Dedifferentiated amniotic fluid mesenchymal stem cell (primary cell): ENCODE measurements at regions not wholly inside any gene's neighbourhood (a gene's known extent, or its start where the extent isn't known, plus 50 kb on each side); places are given as distances from the start of the nearest gene placed in this dataset.
"Not testable (repeated sequence)": the region's sequence is repeated elsewhere in the genome, so short reads cannot be mapped to it uniquely, and the experiment has no call there.

ENCODE experiments used
- DNase-seq: peaks from one replicate; pipeline ENCODE4 v3.0.0-alpha.2; 2016; ENCODE audit errors: extremely low spot score

- no peak for DNase-seq
Measured at GRCh38 chr7:16369855-16370254, 51.5 kb downstream of the CRPPA start.

DNA sequence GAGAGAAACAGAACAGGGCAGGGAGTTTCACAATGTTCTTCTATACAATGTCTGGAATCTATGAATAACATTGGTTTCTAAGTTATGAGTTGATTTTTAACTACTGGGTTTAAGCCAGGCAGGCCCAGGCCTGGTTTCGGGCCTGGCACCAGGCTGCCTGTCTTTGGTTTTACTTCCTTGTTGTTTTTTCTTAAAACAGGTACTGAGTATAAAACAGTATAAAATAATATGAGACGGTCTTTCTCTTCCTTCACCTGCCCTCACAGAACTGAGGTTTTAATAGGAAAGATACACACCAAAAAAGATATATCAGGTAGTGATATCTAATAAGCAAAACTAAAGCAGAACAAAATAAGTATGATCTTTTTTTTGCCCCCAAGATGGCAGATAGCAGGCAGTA lies 52.0 kb downstream of the CRPPA start:
- not testable (repeated sequence) for DNase-seq

- DNase-seq: no peak
Measured at GRCh38 chr7:16368885-16369284, 52.5 kb downstream of the CRPPA start.

DNA sequence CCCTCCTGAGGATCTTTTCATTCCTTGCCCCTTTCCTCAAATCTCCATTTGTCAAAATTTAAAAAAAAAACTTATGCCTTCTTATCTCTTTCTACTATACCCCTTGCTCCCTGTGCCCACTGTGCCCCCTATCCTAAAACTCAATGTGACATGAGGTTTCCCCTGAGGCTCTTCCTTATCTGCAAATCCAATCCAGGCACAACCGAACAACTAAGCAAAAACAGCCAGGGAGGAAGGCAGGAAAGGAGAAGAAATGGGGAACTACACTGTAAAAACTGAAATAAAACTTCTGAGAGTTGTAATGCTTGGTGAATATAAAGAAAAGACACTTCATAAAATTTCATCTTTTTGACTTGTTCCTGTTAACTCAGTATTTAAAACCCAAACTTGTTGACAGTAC lies 54.2 kb downstream of the CRPPA start:
- no peak for DNase-seq

- no peak for DNase-seq
Measured at GRCh38 chr7:16365952-16366351, 55.4 kb downstream of the CRPPA start.

DNA sequence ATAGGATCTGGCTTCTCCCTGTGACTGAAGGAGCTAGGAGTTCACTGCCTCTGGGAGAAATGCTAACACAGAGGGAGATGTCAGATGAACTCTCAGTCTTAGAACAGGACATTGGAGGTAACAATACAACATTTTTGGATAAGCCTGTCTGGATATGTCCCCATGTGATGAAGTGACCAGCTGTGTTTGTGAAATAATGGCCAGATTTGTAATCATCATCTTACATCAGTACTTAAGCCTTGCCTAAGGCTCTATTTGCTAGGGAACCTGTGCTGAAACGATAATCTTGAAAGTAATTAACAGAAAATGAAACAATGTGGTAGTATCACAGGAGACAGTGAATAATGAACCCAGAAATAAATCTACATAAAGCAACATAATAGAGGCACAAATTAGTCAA lies 56.2 kb downstream of the CRPPA start:
- DNase-seq: no peak

DNA sequence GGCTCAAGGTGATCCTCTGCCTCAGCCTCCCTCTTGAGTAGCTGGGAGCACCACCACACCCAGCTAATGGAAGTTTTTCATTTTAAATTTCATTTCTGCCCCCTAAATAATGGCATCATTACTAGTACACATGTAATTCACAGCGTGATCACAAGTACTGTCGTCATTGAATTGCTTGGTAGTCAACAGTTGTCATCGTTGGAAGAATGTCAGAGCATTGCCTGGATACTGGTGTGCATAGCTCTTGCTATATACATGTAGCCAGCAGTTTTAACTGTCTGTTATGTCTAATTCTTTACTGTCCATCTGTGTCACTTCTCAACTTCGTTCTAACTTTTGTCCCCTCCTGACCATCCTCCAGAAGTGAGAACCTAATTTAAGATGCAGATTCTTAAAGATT lies 62.1 kb downstream of the CRPPA start:
- no peak for DNase-seq

- no peak for DNase-seq
Measured at GRCh38 chr7:16357921-16358320, 63.4 kb downstream of the CRPPA start.

DNA sequence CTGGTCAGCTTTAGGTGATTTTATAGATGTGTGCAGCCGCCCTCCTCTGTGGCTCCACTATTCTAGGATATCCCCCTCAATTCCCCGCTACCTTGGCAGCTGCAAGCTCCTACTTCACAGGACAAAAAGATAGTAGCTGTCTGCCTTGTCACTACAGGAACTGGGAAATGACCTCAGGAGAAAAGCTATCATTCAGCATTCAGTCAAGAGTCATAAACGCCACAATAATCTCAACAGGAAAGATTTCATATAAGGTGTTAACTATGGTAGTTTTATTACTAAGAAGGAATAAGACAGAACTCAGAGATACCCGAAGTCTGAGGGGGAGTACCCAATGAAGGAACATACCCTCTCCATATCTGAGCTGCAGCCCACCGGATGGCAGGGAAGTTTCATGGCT lies 63.9 kb downstream of the CRPPA start:
- no peak for DNase-seq

DNA sequence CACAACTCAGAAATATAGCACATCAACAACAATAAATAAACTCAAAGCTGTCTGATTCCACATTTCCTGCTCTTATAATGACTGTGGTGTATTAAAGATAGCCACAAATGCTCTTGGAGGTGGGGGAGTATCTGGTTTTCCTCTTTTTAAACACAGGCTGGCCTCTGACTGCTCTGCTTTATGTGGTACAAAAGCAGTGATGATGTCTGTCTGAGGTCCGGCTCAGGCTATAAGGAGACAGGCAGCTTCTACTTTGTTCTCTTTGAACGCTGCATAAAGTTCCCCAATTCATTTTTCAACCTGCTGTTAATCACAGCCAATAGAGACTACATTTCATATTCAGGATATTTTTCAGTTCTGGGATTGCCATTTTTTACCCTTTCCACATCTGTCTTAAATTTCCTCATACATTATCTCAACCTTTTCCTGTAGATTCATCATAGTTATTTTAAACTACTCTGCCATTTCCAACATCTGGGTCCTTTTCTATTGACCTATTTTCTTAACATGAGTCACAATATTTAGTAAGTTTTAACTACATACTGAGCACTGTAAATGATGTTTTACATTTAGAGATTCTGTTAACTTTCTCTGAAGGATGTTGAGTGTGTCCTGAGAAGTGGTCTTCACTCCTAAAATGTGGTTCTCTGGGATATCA lies 64.9 kb downstream of the CRPPA start:
- DNase-seq: peak; percentile 58

DNA sequence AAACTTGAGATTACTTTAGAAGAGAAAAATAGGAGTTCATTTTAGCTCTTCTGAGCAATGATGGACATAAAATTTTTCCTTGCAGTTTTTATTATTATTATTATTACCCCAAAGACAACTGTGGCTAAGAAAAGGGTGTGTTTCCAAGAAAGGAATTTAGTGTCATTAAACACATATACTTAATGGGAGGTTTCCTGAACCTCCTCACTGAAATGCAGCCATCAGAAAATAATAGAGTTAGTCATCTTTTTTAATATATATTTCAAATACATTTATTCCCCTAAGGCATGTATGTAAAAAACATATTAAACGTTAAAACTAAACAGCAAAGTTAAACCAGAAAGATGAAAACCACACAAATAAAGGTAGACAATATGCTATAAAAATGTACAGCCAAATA lies 66.8 kb downstream of the CRPPA start:
- no peak for DNase-seq

- DNase-seq: no peak
Measured at GRCh38 chr7:16353226-16353625, 68.1 kb downstream of the CRPPA start.

DNA sequence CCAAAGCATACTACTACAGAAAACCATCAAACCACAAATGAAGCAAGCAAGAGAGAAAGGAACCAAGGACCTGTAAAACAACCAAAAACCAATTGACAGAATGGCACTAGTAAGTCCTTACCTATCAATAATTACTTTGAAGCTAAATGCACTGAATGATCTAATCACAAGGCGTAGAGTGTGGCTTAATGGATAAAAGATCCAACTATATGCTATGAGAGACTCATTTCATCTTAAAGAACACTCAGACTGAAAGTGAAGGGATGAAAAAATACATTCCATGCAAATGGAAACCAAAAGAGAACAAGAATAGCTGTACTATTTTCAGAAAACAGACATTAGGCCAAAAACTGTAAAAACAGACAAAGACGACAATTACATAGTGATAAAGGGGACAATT lies 70.7 kb downstream of the CRPPA start:
- no peak for DNase-seq

DNA sequence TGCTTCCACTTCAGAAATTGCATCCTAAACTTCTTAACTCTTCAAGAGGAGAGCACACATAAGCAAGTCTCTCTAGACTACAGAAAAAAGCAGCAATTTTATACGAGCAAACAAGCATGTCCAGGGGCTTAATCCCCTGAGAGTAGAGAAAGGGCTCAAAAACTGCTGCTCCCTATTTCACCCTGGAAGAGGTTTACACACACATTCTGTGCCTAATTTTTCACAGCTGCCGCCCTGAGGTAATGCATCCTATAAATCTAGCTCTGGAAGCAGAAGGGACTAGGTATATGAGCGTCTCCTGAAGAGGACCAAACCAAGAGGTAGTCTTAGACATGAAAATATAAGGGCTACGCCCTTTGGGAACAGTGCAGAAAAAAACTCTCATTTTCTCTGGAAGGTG lies 73.1 kb downstream of the CRPPA start:
- DNase-seq: no peak

DNA sequence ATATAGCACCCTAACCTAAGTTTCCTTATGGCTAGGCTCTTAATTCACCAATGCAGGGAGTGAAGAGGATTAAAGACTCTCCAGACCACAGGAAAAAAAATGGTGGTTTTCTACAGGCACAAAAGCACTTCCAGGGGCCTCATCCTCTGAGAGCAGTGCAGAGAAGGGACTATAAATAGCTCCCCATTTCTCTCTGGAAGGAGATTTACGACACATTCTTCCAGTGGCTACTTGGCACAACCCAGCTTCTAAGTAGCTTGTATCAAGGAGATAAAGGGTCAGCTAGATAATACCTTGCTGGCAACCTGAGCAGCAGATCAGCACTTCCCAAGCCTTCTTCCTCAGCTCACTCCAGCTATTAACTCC lies 73.5 kb downstream of the CRPPA start:
- DNase-seq: no peak

GRCh38 chr7:16347066-16347826 lies 74.1 kb downstream of the CRPPA start:
- DNase-seq: no peak

- peak; percentile 66 for DNase-seq
Measured at GRCh38 chr7:16345979-16346958, 75.1 kb downstream of the CRPPA start.

GRCh38 chr7:16344927-16345326 lies 76.4 kb downstream of the CRPPA start:
- no peak for DNase-seq

DNA sequence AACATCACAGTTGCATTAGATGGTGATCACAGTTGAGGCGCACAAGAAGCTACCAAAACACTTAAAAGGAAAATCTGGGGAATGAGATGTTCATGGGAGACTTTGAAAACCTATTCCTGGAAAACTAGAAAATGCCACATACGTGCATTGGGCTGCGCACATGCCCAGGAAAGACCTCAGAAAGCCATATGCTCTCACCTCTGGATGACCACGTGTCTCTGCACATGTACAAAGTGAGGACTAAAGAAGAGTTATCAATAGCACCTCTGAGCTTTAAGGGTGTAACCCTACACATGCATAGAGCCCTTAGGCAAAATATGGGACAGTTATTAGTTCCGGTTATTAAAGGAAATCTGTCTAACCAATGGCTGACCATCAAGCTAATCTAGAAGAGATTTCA lies 77.7 kb downstream of the CRPPA start:
- no peak for DNase-seq

DNA sequence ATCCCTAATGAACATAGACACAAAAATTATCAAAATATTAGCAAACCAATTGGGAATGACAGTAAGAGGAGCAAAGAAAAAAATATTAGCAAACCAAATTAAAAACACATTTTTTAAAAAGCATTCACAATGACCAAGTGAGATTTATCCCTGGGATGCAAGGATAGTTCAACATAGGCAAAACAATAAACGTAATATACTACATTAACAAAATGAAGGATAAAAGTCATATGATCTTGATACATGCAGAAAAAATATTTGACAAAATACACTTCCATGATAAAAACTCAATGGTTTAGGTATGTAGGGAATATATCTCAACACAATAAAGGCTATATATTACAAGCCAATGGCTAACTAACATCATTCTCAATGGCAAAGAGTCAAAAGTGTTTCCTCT lies 83.3 kb downstream of the CRPPA start:
- DNase-seq: no peak

DNA sequence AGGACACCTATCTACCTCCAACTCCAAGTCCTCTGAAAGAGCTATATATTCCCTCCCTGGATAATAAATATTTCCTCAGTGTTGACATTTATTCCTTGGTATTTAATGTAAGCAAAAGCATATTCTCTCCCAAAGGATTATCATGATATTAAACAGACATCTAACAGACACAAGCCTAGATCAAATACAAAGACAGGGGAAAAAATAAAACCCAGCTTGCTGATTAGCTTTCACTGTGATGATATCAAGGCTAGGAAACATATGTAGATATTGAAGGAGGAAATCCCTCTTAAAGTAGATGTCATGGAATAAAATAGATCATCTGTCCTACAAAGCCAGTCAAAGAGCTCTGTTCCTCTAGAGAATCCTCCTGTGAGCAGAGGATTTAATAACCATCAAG lies 95.2 kb downstream of the CRPPA start:
- DNase-seq: no peak

- DNase-seq: no peak
Measured at GRCh38 chr7:16323313-16323712, 98.0 kb downstream of the CRPPA start.
